GM20000 (cell line): ENCODE measurements at regions not wholly inside any gene's neighbourhood (a gene's known extent, or its start where the extent isn't known, plus 50 kb on each side); places are given as distances from the start of the nearest gene placed in this dataset.

Experiments
- DNase-seq: peaks from one replicate; pipeline ENCODE4 v3.0.0; 2012; ENCODE audit warnings: low spot score
- TF ChIP-seq, protein P1 (sequence below): IDR thresholded peaks from 2 replicates; pipeline ENCODE4 v1.5.1; 2012; ENCODE audit warnings: mild to moderate bottlenecking, control low read depth; ENCODE audit errors: extremely low read depth, missing control alignments

GRCh38 chr9:106655966-106656365, 207.0 kb upstream of the ZNF462 start:
- TF ChIP-seq, protein P1, sequence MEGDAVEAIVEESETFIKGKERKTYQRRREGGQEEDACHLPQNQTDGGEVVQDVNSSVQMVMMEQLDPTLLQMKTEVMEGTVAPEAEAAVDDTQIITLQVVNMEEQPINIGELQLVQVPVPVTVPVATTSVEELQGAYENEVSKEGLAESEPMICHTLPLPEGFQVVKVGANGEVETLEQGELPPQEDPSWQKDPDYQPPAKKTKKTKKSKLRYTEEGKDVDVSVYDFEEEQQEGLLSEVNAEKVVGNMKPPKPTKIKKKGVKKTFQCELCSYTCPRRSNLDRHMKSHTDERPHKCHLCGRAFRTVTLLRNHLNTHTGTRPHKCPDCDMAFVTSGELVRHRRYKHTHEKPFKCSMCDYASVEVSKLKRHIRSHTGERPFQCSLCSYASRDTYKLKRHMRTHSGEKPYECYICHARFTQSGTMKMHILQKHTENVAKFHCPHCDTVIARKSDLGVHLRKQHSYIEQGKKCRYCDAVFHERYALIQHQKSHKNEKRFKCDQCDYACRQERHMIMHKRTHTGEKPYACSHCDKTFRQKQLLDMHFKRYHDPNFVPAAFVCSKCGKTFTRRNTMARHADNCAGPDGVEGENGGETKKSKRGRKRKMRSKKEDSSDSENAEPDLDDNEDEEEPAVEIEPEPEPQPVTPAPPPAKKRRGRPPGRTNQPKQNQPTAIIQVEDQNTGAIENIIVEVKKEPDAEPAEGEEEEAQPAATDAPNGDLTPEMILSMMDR: no peak
- DNase-seq: no peak

DNA sequence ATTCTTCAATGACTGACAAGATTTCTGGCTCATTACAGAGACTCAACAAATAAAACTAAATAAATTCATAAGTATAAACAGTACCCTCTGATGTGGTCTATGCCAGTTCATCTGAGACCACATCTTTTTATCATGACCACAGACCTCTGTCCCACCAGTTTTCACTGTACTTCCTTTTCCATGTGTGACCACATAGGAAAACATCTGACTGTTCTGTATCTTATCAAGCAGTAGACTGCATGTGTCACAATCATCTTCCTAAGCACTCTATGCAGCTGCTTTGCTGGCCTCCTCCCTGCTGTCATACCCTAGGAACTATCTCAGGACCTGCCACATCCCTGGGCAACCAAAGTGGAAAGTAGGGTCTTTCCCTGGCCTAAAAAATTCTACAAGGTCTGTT, 205.0 kb upstream of the ZNF462 start:
- DNase-seq: no peak

GRCh38 chr9:106668534-106668933, 194.4 kb upstream of the ZNF462 start:
- TF ChIP-seq, protein P1: no peak
- DNase-seq: no peak

More for the DNA sequence above, 205.0 kb upstream of the ZNF462 start:
- TF ChIP-seq, protein P1: no peak

GRCh38 chr9:106669835-106670234, 193.1 kb upstream of the ZNF462 start:
- no peak for DNase-seq
- TF ChIP-seq, protein P1: no peak

GRCh38 chr9:106670418-106670817, 192.5 kb upstream of the ZNF462 start:
- no peak for DNase-seq
- TF ChIP-seq, protein P1: no peak

DNA sequence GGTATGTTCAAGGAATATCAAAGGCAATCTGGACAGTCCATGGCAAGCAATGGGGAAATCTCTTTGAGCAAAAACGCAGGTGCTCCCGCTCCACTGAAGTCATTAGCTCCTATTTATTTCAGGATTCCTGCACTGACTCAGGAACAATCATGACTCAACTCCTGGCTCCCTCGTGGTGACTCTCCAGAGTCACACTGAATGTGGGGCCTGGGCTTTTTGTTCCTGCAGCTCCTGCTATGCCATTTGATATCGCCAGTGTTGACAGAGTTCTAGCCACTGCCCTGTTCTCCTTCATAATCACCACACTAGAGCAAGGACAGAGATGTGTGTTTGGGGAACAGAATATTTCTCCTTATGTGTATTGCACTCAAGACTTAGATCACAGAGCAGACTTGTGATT, 187.2 kb upstream of the ZNF462 start:
- DNase-seq: no peak
- TF ChIP-seq, protein P1: no peak

DNA sequence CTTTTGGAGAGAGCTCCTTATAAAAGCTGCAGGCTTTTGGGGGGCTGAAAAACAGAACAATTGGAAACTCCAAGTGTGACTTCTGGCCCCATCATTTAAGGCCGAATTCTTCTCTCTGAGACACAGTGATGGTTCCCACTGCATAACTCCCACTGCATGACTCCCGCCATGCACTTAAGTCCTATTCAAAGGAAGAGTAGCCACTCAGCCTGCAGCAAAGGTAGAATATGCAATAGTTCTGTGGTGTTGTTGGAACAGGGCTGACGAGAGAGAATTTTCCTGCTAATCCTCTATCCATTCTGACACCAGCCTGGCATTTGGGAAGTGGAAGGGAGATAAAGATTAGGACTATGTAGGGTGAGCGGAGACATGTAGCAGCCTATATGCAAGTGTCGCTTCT, 185.6 kb upstream of the ZNF462 start:
- TF ChIP-seq, protein P1: no peak
- no peak for DNase-seq
